ENCODE measurements at regions not wholly inside any gene's neighbourhood (a gene's known extent, or its start where the extent isn't known, plus 50 kb on each side); places are given as distances from the start of the nearest gene placed in this dataset.

- intact Hi-C loops (cut with micrococcal nuclease; ENCODE audit: unreplicated experiment): no loop called here
- Histone ChIP-seq H3K4me1 (ENCODE audit: insufficient read depth, low read length, poor library complexity, severe bottlenecking) (no peaks in the 10 kb centered on the region), H3K36me3 (ENCODE audit: insufficient read depth, low read length) (no peaks in the 10 kb centered on the region), H3K4me3 (ENCODE audit: low read depth, low read length, poor library complexity, severe bottlenecking) (no peak overlapping the region), H3K4me2 (ENCODE audit: low read length) (no peak overlapping the region), H2AFZ (ENCODE audit: low read length) (no peak overlapping the region), H3K9me2 (ENCODE audit: insufficient read depth, low read length) (no peaks in the 10 kb centered on the region), H3K79me2 (ENCODE audit: insufficient read depth, low read depth, low read length) (no peaks in the 10 kb centered on the region), H3K9me3 (ENCODE audit: low read length) (no peaks in the 10 kb centered on the region), H4K20me1 (ENCODE audit: insufficient read depth, low read length) (no peaks in the 10 kb centered on the region), H3K27ac (ENCODE audit: low read depth, low read length, poor library complexity, severe bottlenecking) (no peak overlapping the region)
- ChIA-PET CTCF (ENCODE audit: unreplicated experiment) (no interaction called here), POLR2A (interaction anchor here (0.6 to 0.7 kb wide), 2 partner anchors 18 to 1085 kb away, joined by 3 to 4 read pairs; no protein-coding TSS in a partner anchor)
- DNase-seq (ENCODE audit: low spot score): no peak
- no TSS peak for BruUV-seq (replicated peaks)
- TF ChIP-seq EZH2phosphoT487 (IDR thresholded peaks at IDR 0.05; ENCODE audit: borderline replicate concordance, low read depth, low read length): no peak
- no peak for TF ChIP-seq CTCF (conservative IDR thresholded peaks at IDR 0.05; ENCODE audit: low read length)
Observed at GRCh38 chr9:89247431-89248353, 63.3 kb upstream of the CKS2 start.

- intact Hi-C loops (cut with micrococcal nuclease; ENCODE audit: unreplicated experiment): no loop called here
- no peaks in the 10 kb centered on the region for H3K9me2 ChIP-seq (ENCODE audit: insufficient read depth, low read length)
- H2AFZ ChIP-seq (ENCODE audit: low read length): no peak overlapping the region
- H3K4me1 ChIP-seq (ENCODE audit: insufficient read depth, low read length, poor library complexity, severe bottlenecking): no peaks in the 10 kb centered on the region
- H3K9me3 ChIP-seq (ENCODE audit: low read length): 0 out of 2 replicates have a peak, but pooled peaks cover 4% of the 10 kb centered on the region
- no TSS peak for BruUV-seq (replicated peaks)
- H3K4me2 ChIP-seq (ENCODE audit: low read length): no peak overlapping the region
- H3K4me3 ChIP-seq (ENCODE audit: low read depth, low read length, poor library complexity, severe bottlenecking): no peak overlapping the region
- no peaks in the 10 kb centered on the region for H3K79me2 ChIP-seq (ENCODE audit: insufficient read depth, low read depth, low read length)
- TF ChIP-seq EZH2phosphoT487 (IDR thresholded peaks at IDR 0.05; ENCODE audit: borderline replicate concordance, low read depth, low read length) (no peak), CTCF (conservative IDR thresholded peaks at IDR 0.05; ENCODE audit: low read length) (no peak)
- H3K27ac ChIP-seq (ENCODE audit: low read depth, low read length, poor library complexity, severe bottlenecking): no peak overlapping the region
- CTCF ChIA-PET (ENCODE audit: unreplicated experiment): no interaction called here
- no peaks in the 10 kb centered on the region for H4K20me1 ChIP-seq (ENCODE audit: insufficient read depth, low read length)
- no peaks in the 10 kb centered on the region for H3K36me3 ChIP-seq (ENCODE audit: insufficient read depth, low read length)
- no peak for DNase-seq (ENCODE audit: low spot score)
- POLR2A ChIA-PET: no interaction called here
Observed at GRCh38 chr9:89249001-89249400, 62.0 kb upstream of the CKS2 start.

GRCh38 chr9:89252651-89253267, 58.2 kb upstream of the CKS2 start:
- no peak overlapping the region for H3K4me3 ChIP-seq (ENCODE audit: low read depth, low read length, poor library complexity, severe bottlenecking)
- no TSS peak for BruUV-seq (replicated peaks)
- CTCF ChIA-PET (ENCODE audit: unreplicated experiment): no interaction called here
- TF ChIP-seq CTCF (conservative IDR thresholded peaks at IDR 0.05; ENCODE audit: low read length) (no peak), EZH2phosphoT487 (IDR thresholded peaks at IDR 0.05; ENCODE audit: borderline replicate concordance, low read depth, low read length) (no peak)
- H3K9me2 ChIP-seq (ENCODE audit: insufficient read depth, low read length): no peaks in the 10 kb centered on the region
- H2AFZ ChIP-seq (ENCODE audit: low read length): no peak overlapping the region
- H3K9me3 ChIP-seq (ENCODE audit: low read length): 0 out of 2 replicates have a peak, but pooled peaks cover 8% of the 10 kb centered on the region
- H3K36me3 ChIP-seq (ENCODE audit: insufficient read depth, low read length): no peaks in the 10 kb centered on the region
- no peaks in the 10 kb centered on the region for H4K20me1 ChIP-seq (ENCODE audit: insufficient read depth, low read length)
- no peak overlapping the region for H3K27ac ChIP-seq (ENCODE audit: low read depth, low read length, poor library complexity, severe bottlenecking)
- no peaks in the 10 kb centered on the region for H3K4me1 ChIP-seq (ENCODE audit: insufficient read depth, low read length, poor library complexity, severe bottlenecking)
- no peak for DNase-seq (ENCODE audit: low spot score)
- no peak overlapping the region for H3K4me2 ChIP-seq (ENCODE audit: low read length)
- POLR2A ChIA-PET: no interaction called here
- H3K79me2 ChIP-seq (ENCODE audit: insufficient read depth, low read depth, low read length): no peaks in the 10 kb centered on the region
- intact Hi-C loops (cut with micrococcal nuclease; ENCODE audit: unreplicated experiment): no loop called here
